ENCODE measurements at regions not wholly inside any gene's neighbourhood (a gene's known extent, or its start where the extent isn't known, plus 50 kb on each side); places are given as distances from the start of the nearest gene placed in this dataset.

- DNase-seq (ENCODE audit: low read depth in 2 of 2) = no peak
Observed at GRCh38 chr14:54306806-54307205, 90.0 kb upstream of the CDKN3 start.

GRCh38 chr14:54309615-54310014 is 87.2 kb upstream of the CDKN3 start:
- DNase-seq (ENCODE audit: low read depth in 2 of 2) = no peak

GRCh38 chr14:54310151-54310850 is 86.5 kb upstream of the CDKN3 start:
- DNase-seq (ENCODE audit: low read depth in 2 of 2) = peak in 1 of 2 donors; percentile 7

GRCh38 chr14:54310851-54311228 is 86.0 kb upstream of the CDKN3 start:
- no peak for DNase-seq (ENCODE audit: low read depth in 2 of 2)

GRCh38 chr14:54312166-54312801 is 84.5 kb upstream of the CDKN3 start:
- peak in 1 of 2 donors; percentile 63 for DNase-seq (ENCODE audit: low read depth in 2 of 2)

GRCh38 chr14:54314365-54315104 is 82.3 kb upstream of the CDKN3 start:
- no peak for DNase-seq (ENCODE audit: low read depth in 2 of 2)

- DNase-seq (ENCODE audit: low read depth in 2 of 2) = no peak
Observed at GRCh38 chr14:54316652-54317051, 80.2 kb upstream of the CDKN3 start.

- DNase-seq (ENCODE audit: low read depth in 2 of 2) = no peak
Observed at GRCh38 chr14:54317391-54317790, 79.4 kb upstream of the CDKN3 start.

- DNase-seq (ENCODE audit: low read depth in 2 of 2) = no peak
Observed at GRCh38 chr14:54322246-54322645, 74.6 kb upstream of the CDKN3 start.

GRCh38 chr14:54322701-54323337 is 74.0 kb upstream of the CDKN3 start:
- DNase-seq (ENCODE audit: low read depth in 2 of 2) = no peak

- no peak for DNase-seq (ENCODE audit: low read depth in 2 of 2)
Observed at GRCh38 chr14:54325766-54326165, 71.0 kb upstream of the CDKN3 start.

GRCh38 chr14:54329082-54329695 is 67.6 kb upstream of the CDKN3 start:
- DNase-seq (ENCODE audit: low read depth in 2 of 2) = peak; percentile 58 to 71

GRCh38 chr14:54330876-54331275 is 65.9 kb upstream of the CDKN3 start:
- peak in 1 of 2 donors; percentile 75 for DNase-seq (ENCODE audit: low read depth in 2 of 2)

- peak in 1 of 2 donors; percentile 64 for DNase-seq (ENCODE audit: low read depth in 2 of 2)
Observed at GRCh38 chr14:54331516-54331915, 65.3 kb upstream of the CDKN3 start.

- no peak for DNase-seq (ENCODE audit: low read depth in 2 of 2)
Observed at GRCh38 chr14:54332490-54332889, 64.3 kb upstream of the CDKN3 start.

- DNase-seq (ENCODE audit: low read depth in 2 of 2) = no peak
Observed at GRCh38 chr14:54333511-54333910, 63.3 kb upstream of the CDKN3 start.

- DNase-seq (ENCODE audit: low read depth in 2 of 2) = no peak
Observed at GRCh38 chr14:54335569-54336155, 61.1 kb upstream of the CDKN3 start.

- DNase-seq (ENCODE audit: low read depth in 2 of 2) = no peak
Observed at GRCh38 chr14:54337314-54337713, 59.5 kb upstream of the CDKN3 start.

- peak in 1 of 2 donors; percentile 66 for DNase-seq (ENCODE audit: low read depth in 2 of 2)
Observed at GRCh38 chr14:54338696-54339317, 58.0 kb upstream of the CDKN3 start.

- DNase-seq (ENCODE audit: low read depth in 2 of 2) = no peak
Observed at GRCh38 chr14:54339771-54340170, 57.0 kb upstream of the CDKN3 start.

GRCh38 chr14:54342806-54343205 is 54.0 kb upstream of the CDKN3 start:
- DNase-seq (ENCODE audit: low read depth in 2 of 2) = no peak

Data from dermis microvascular lymphatic vessel endothelial cell (primary cell).